Mucosa of rectum (tissue), 2 donors: ENCODE measurements at regions not wholly inside any gene's neighbourhood (a gene's known extent, or its start where the extent isn't known, plus 50 kb on each side); places are given as distances from the start of the nearest gene placed in this dataset.

Experiments
- H3K27ac ChIP-seq, 2 donors: one replicate each; pipeline ENCODE4 v1.7.0; 2013; ENCODE audit warnings: inconsistent platforms in 2 of 2, low read depth in 2 of 2, low read length in 2 of 2
- H3K27me3 ChIP-seq, 2 donors: one replicate each; pipeline ENCODE4 v1.7.0; 2013; ENCODE audit warnings: low read length in 2 of 2; ENCODE audit not compliant: control insufficient read depth in 2 of 2, insufficient read depth in 2 of 2
- H3K36me3 ChIP-seq, 2 donors: one replicate each; pipeline ENCODE4 v1.7.0; 2013; ENCODE audit warnings: low read length in 2 of 2; ENCODE audit not compliant: control insufficient read depth in 2 of 2, insufficient read depth in 2 of 2
- H3K4me1 ChIP-seq, 2 donors: one replicate each; pipeline ENCODE4 v1.7.0; 2013; ENCODE audit warnings: low read length in 2 of 2, mild to moderate bottlenecking in 1 of 2; ENCODE audit not compliant: control insufficient read depth in 2 of 2, insufficient read depth in 2 of 2
- H3K4me3 ChIP-seq, 2 donors: one replicate each; pipeline ENCODE4 v1.7.0; 2013; ENCODE audit warnings: low read length in 2 of 2
- H3K9ac ChIP-seq, 2 donors: one replicate each; pipeline ENCODE4 v1.7.0; 2013; ENCODE audit warnings: low read length in 2 of 2, low read depth in 1 of 2, mild to moderate bottlenecking in 1 of 2
- H3K9me3 ChIP-seq, 2 donors: one replicate each; pipeline ENCODE4 v1.7.0; 2013; ENCODE audit warnings: low read length in 2 of 2; ENCODE audit not compliant: control insufficient read depth in 2 of 2
- donor health status: healthy.
- donor health status: Normal muscosa, but diverticular disease.

GRCh38 chr5:31100047-31100575, 93.4 kb upstream of the CDH6 start:
- Histone ChIP-seq H3K4me1 (no peaks in the 10 kb centered on the region), H3K27me3 (no peaks in the 10 kb centered on the region), H3K36me3 (no peaks in the 10 kb centered on the region), H3K27ac (no peak overlapping the region), H3K9ac (no peak overlapping the region), H3K9me3 (no peaks in the 10 kb centered on the region), H3K4me3 (no peak overlapping the region)

- H3K27me3 ChIP-seq: no peaks in the 10 kb centered on the region
- H3K4me1 ChIP-seq: no peaks in the 10 kb centered on the region
- no peak overlapping the region for H3K27ac ChIP-seq
- H3K36me3 ChIP-seq: no peaks in the 10 kb centered on the region
- no peaks in the 10 kb centered on the region for H3K9me3 ChIP-seq
- no peak overlapping the region for H3K9ac ChIP-seq
- no peak overlapping the region for H3K4me3 ChIP-seq
Observed at GRCh38 chr5:31098811-31099210, 94.7 kb upstream of the CDH6 start.

- H3K36me3 ChIP-seq: no peaks in the 10 kb centered on the region
- no peak overlapping the region for H3K27ac ChIP-seq
- H3K4me3 ChIP-seq: no peak overlapping the region
- H3K27me3 ChIP-seq: no peaks in the 10 kb centered on the region
- H3K9ac ChIP-seq: no peak overlapping the region
- no peaks in the 10 kb centered on the region for H3K4me1 ChIP-seq
- peaks cover 0 to 3% of the 10 kb centered on the region in 2 donors for H3K9me3 ChIP-seq
Observed at GRCh38 chr5:31097851-31098250, 95.6 kb upstream of the CDH6 start.

- no peak overlapping the region for H3K9ac ChIP-seq
- H3K4me1 ChIP-seq: no peaks in the 10 kb centered on the region
- no peak overlapping the region for H3K4me3 ChIP-seq
- no peak overlapping the region for H3K27ac ChIP-seq
- H3K9me3 ChIP-seq: peaks cover 0 to 3% of the 10 kb centered on the region in 2 donors
- no peaks in the 10 kb centered on the region for H3K36me3 ChIP-seq
- H3K27me3 ChIP-seq: no peaks in the 10 kb centered on the region
Observed at GRCh38 chr5:31096238-31096865, 97.1 kb upstream of the CDH6 start.

GRCh38 chr5:31095796-31096195, 97.7 kb upstream of the CDH6 start:
- no peaks in the 10 kb centered on the region for H3K27me3 ChIP-seq
- H3K27ac ChIP-seq: no peak overlapping the region
- no peaks in the 10 kb centered on the region for H3K36me3 ChIP-seq
- H3K9ac ChIP-seq: no peak overlapping the region
- no peak overlapping the region for H3K4me3 ChIP-seq
- no peaks in the 10 kb centered on the region for H3K4me1 ChIP-seq
- peaks cover 0 to 3% of the 10 kb centered on the region in 2 donors for H3K9me3 ChIP-seq

- H3K27ac ChIP-seq: no peak overlapping the region
- peaks cover 0 to 3% of the 10 kb centered on the region in 2 donors for H3K9me3 ChIP-seq
- no peaks in the 10 kb centered on the region for H3K36me3 ChIP-seq
- H3K27me3 ChIP-seq: no peaks in the 10 kb centered on the region
- H3K4me1 ChIP-seq: no peaks in the 10 kb centered on the region
- no peak overlapping the region for H3K4me3 ChIP-seq
- no peak overlapping the region for H3K9ac ChIP-seq
Observed at GRCh38 chr5:31091501-31091900, 102.0 kb upstream of the CDH6 start.

GRCh38 chr5:31090467-31090866, 103.0 kb upstream of the CDH6 start:
- H3K36me3 ChIP-seq: no peaks in the 10 kb centered on the region
- no peak overlapping the region for H3K9ac ChIP-seq
- no peaks in the 10 kb centered on the region for H3K27me3 ChIP-seq
- H3K4me3 ChIP-seq: no peak overlapping the region
- H3K4me1 ChIP-seq: no peaks in the 10 kb centered on the region
- H3K27ac ChIP-seq: no peak overlapping the region
- H3K9me3 ChIP-seq: peaks cover 0 to 3% of the 10 kb centered on the region in 2 donors

GRCh38 chr5:31086839-31087415, 106.6 kb upstream of the CDH6 start:
- Histone ChIP-seq H3K27me3 (no peaks in the 10 kb centered on the region), H3K4me1 (no peaks in the 10 kb centered on the region), H3K36me3 (no peaks in the 10 kb centered on the region), H3K9ac (no peak overlapping the region), H3K27ac (no peak overlapping the region), H3K4me3 (no peak overlapping the region), H3K9me3 (no peaks in the 10 kb centered on the region)

GRCh38 chr5:31084871-31085270, 108.6 kb upstream of the CDH6 start:
- Histone ChIP-seq H3K27ac (no peak overlapping the region), H3K27me3 (no peaks in the 10 kb centered on the region)

GRCh38 chr5:31083364-31083763, 110.1 kb upstream of the CDH6 start:
- Histone ChIP-seq H3K9me3 (no peaks in the 10 kb centered on the region), H3K27me3 (no peaks in the 10 kb centered on the region), H3K36me3 (no peaks in the 10 kb centered on the region), H3K4me1 (no peaks in the 10 kb centered on the region), H3K9ac (no peak overlapping the region), H3K27ac (no peak overlapping the region), H3K4me3 (no peak overlapping the region)

More at GRCh38 chr5:31084871-31085270, 108.6 kb upstream of the CDH6 start:
- no peaks in the 10 kb centered on the region for H3K36me3 ChIP-seq
- H3K4me3 ChIP-seq: no peak overlapping the region
- no peaks in the 10 kb centered on the region for H3K9me3 ChIP-seq
- H3K9ac ChIP-seq: no peak overlapping the region
- H3K4me1 ChIP-seq: no peaks in the 10 kb centered on the region
